CD8-positive, alpha-beta memory T cell (primary cell): ENCODE measurements at regions not wholly inside any gene's neighbourhood (a gene's known extent, or its start where the extent isn't known, plus 50 kb on each side); places are given as distances from the start of the nearest gene placed in this dataset.
A peak's percentile ranks its signal among the peaks of the same experiment; 100 is the strongest.

Experiments
- CTCF ChIA-PET: fragments of 350-600 bp; sonication (Branson Sonifier 250); formaldehyde crosslinking; loops from one replicate; lab custom pipeline; 2021; ENCODE audit warnings: antibody characterized with exemption; lab: Charles Lee
- POLR2A ChIA-PET: fragments of 350-600 bp; sonication (Branson Sonifier 250); formaldehyde crosslinking; loops from one replicate; lab custom pipeline; 2021; ENCODE audit warnings: antibody characterized with exemption; lab: Charles Lee
- DNase-seq, 5 donors: peaks; one replicate each; pipeline versions ENCODE4 v3.0.0 to v3.0.0-alpha.2; 2020 to 2022; ENCODE audit warnings: mixed read lengths in 1 of 5
- H3K27ac ChIP-seq: one replicate; pipeline ENCODE4 v1.7.0; 2013; ENCODE audit warnings: low read depth, mild to moderate bottlenecking, low read length, moderate library complexity
- H3K27me3 ChIP-seq: 2 replicates; pipeline ENCODE4 v1.7.0; 2013; ENCODE audit warnings: low read length, mild to moderate bottlenecking; ENCODE audit not compliant: insufficient read depth, poor library complexity, severe bottlenecking
- H3K36me3 ChIP-seq: 2 replicates; pipeline ENCODE4 v1.7.0; 2013; ENCODE audit warnings: mild to moderate bottlenecking, low read length, moderate library complexity; ENCODE audit not compliant: insufficient read depth
- H3K4me1 ChIP-seq: 2 replicates; pipeline ENCODE4 v1.7.0; 2013; ENCODE audit warnings: mild to moderate bottlenecking, low read length, moderate library complexity; ENCODE audit not compliant: insufficient read depth
- H3K4me3 ChIP-seq: 2 replicates; pipeline ENCODE4 v1.7.0; 2013; ENCODE audit warnings: mild to moderate bottlenecking, low read length
- H3K9me3 ChIP-seq: 2 replicates; pipeline ENCODE4 v1.7.0; 2013; ENCODE audit warnings: mild to moderate bottlenecking, low read length
- H3K27ac Mint-ChIP-seq, 8 donors: one replicate each; pipeline ENCODE4 v1.8.0; 2020 to 2021; ENCODE audit warnings: mixed read lengths in 8 of 8, mild to moderate bottlenecking in 6 of 8, inconsistent platforms in 3 of 8, moderate library complexity in 3 of 8
- H3K27me3 Mint-ChIP-seq, 2 donors: one replicate each; pipeline ENCODE4 v1.8.0; 2020 to 2021; ENCODE audit warnings: mixed read lengths in 2 of 2, mild to moderate bottlenecking in 1 of 2, moderate library complexity in 1 of 2
- H3K36me3 Mint-ChIP-seq, 3 donors: one replicate each; pipeline ENCODE4 v1.8.0; 2020 to 2021; ENCODE audit warnings: mixed read lengths in 3 of 3, inconsistent platforms in 1 of 3, mild to moderate bottlenecking in 1 of 3
- H3K4me1 Mint-ChIP-seq, 3 donors: one replicate each; pipeline ENCODE4 v1.8.0; 2020 to 2021; ENCODE audit warnings: mixed read lengths in 3 of 3, inconsistent platforms in 1 of 3, mild to moderate bottlenecking in 1 of 3
- H3K4me3 Mint-ChIP-seq, 7 donors: one replicate each; pipeline ENCODE4 v1.8.0; 2020 to 2021; ENCODE audit warnings: mixed read lengths in 7 of 7, mild to moderate bottlenecking in 6 of 7, moderate library complexity in 4 of 7, inconsistent platforms in 2 of 7
- H3K9me3 Mint-ChIP-seq, 5 donors: one replicate each; pipeline ENCODE4 v1.8.0; 2020 to 2022; ENCODE audit warnings: mixed read lengths in 5 of 5, mild to moderate bottlenecking in 3 of 5, moderate library complexity in 2 of 5, inconsistent platforms in 1 of 5

DNA sequence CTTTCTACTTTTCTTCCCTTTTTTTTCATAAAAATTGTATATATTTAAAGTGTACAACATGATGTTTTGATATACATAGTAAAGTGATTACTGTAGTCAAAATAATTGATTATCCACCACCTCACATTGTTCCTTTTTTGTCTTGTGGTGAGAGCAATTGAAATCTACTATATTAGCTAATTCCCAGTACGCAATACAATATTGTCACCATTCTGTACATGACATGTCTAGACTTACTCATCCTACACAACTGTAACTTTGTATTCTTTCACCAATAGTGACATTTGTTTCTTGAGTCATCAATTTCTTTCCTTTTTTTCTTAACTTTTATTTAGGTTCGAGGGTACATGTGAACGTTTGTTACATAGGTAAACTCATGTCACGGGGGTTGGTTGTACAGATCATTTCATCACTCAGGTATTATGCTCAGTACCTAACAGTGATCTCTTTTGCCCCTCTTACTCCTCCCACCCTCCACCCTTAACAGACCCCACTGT lies 265.2 kb downstream of the KCNRG start:
- ChIA-PET CTCF (no interaction called here), POLR2A (no interaction called here)
- no peak for DNase-seq
- Mint-ChIP-seq H3K4me3 (no peak overlapping the region), H3K27ac (no peak overlapping the region), H3K4me1 (peaks cover 13 to 18% (median 16%) of the 10 kb centered on the region in 3 donors), H3K36me3 (peaks cover 0 to 10% (median 4%) of the 10 kb centered on the region in 3 donors), H3K9me3 (peaks cover 0 to 6% (median 2%) of the 10 kb centered on the region in 5 donors), H3K27me3 (peaks cover 0 to 1% of the 10 kb centered on the region in 2 donors)
- H3K4me1 ChIP-seq, result no peaks in the 10 kb centered on the region
- H3K27ac ChIP-seq, result no peak overlapping the region
- H3K36me3 ChIP-seq, result no peaks in the 10 kb centered on the region
- H3K9me3 ChIP-seq, result no peaks in the 10 kb centered on the region
- no peak overlapping the region for H3K4me3 ChIP-seq
- no peaks in the 10 kb centered on the region for H3K27me3 ChIP-seq

- ChIA-PET CTCF (no interaction called here), POLR2A (no interaction called here)
- Histone ChIP-seq H3K27me3 (no peaks in the 10 kb centered on the region), H3K36me3 (no peaks in the 10 kb centered on the region), H3K9me3 (no peaks in the 10 kb centered on the region), H3K27ac (no peak overlapping the region), H3K4me1 (no peaks in the 10 kb centered on the region), H3K4me3 (no peak overlapping the region)
- Mint-ChIP-seq H3K4me1 (peaks cover 16 to 23% (median 17%) of the 10 kb centered on the region in 3 donors), H3K4me3 (no peak overlapping the region), H3K27me3 (no peaks in the 10 kb centered on the region), H3K27ac (no peak overlapping the region), H3K9me3 (peaks cover 0 to 6% (median 2%) of the 10 kb centered on the region in 5 donors), H3K36me3 (peaks cover 0 to 8% (median 5%) of the 10 kb centered on the region in 3 donors)
- DNase-seq, result no peak
Measured at GRCh38 chr13:50282016-50282415, 266.8 kb downstream of the KCNRG start.

DNA sequence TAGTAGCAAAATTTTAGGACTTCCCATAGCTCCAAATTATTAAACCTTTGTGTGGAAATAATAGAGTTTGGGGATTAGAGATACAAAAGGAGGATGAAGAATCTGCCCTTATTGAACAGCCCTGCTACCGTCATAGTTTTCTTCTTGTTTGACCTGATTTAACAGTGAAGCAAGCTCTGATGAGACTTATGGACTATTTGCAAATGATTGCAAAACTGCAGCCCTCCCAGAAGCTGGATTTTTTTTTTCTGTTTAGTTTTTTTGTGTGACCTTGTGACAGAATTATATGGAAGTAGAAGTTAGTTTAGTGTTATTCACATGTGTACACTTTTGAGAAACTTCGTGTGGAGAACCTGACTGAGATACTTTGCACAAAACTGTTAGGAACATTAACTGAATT lies 267.8 kb downstream of the KCNRG start:
- POLR2A ChIA-PET, result no interaction called here
- Histone ChIP-seq H3K27ac (no peak overlapping the region), H3K4me3 (no peak overlapping the region), H3K9me3 (no peaks in the 10 kb centered on the region), H3K4me1 (no peaks in the 10 kb centered on the region), H3K27me3 (no peaks in the 10 kb centered on the region), H3K36me3 (no peaks in the 10 kb centered on the region)
- peaks cover 0 to 2% (median 0%) of the 10 kb centered on the region in 5 donors for H3K9me3 Mint-ChIP-seq
- no peaks in the 10 kb centered on the region for H3K27me3 Mint-ChIP-seq
- H3K36me3 Mint-ChIP-seq, result peaks cover 0 to 1% (median 1%) of the 10 kb centered on the region in 3 donors
- H3K4me1 Mint-ChIP-seq, result peaks cover 16 to 23% (median 17%) of the 10 kb centered on the region in 3 donors
- CTCF ChIA-PET, result no interaction called here
- H3K4me3 Mint-ChIP-seq, result no peak overlapping the region
- no peak for DNase-seq
- H3K27ac Mint-ChIP-seq, result no peak overlapping the region

DNA sequence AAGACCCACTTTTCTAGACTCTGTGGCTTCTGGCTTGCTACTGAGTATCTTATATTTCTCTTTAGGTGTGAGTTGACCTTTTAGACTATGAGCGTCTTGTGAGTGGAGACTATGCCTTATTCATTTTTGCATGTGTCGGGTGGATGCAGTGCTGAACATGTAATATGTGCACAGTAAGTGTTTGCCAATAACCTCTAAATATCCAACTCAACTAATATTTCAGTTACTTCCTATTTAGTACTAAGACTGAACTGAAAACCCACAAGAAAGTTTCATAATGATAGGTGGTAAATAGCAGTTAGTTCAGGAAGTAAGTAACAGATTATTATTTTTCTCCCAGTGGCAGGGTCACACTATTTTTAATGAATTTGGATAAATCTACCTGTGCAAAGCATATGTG lies 269.3 kb downstream of the KCNRG start:
- no peak for DNase-seq
- Mint-ChIP-seq H3K27me3 (no peaks in the 10 kb centered on the region), H3K36me3 (peaks cover 0 to 1% (median 1%) of the 10 kb centered on the region in 3 donors), H3K4me1 (peaks cover 16 to 23% (median 17%) of the 10 kb centered on the region in 3 donors), H3K27ac (no peak overlapping the region), H3K4me3 (peak overlapping the region in 1 of 7 donors; percentile 1), H3K9me3 (peaks cover 0 to 2% (median 0%) of the 10 kb centered on the region in 5 donors)
- POLR2A ChIA-PET, result no interaction called here
- Histone ChIP-seq H3K27me3 (no peaks in the 10 kb centered on the region), H3K4me1 (no peaks in the 10 kb centered on the region), H3K9me3 (no peaks in the 10 kb centered on the region), H3K36me3 (no peaks in the 10 kb centered on the region), H3K4me3 (no peak overlapping the region), H3K27ac (no peak overlapping the region)
- CTCF ChIA-PET, result no interaction called here

GRCh38 chr13:50285283-50285682 lies 270.0 kb downstream of the KCNRG start:
- H3K27me3 Mint-ChIP-seq, result no peaks in the 10 kb centered on the region
- H3K27ac Mint-ChIP-seq, result no peak overlapping the region
- ChIA-PET POLR2A (no interaction called here), CTCF (no interaction called here)
- no peak overlapping the region for H3K4me3 ChIP-seq
- H3K4me1 Mint-ChIP-seq, result peaks cover 16 to 23% (median 17%) of the 10 kb centered on the region in 3 donors
- H3K27ac ChIP-seq, result no peak overlapping the region
- DNase-seq, result no peak
- H3K9me3 Mint-ChIP-seq, result peaks cover 0 to 2% (median 0%) of the 10 kb centered on the region in 5 donors
- H3K4me3 Mint-ChIP-seq, result no peak overlapping the region
- no peaks in the 10 kb centered on the region for H3K9me3 ChIP-seq
- peaks cover 0 to 5% (median 1%) of the 10 kb centered on the region in 3 donors for H3K36me3 Mint-ChIP-seq
- no peaks in the 10 kb centered on the region for H3K4me1 ChIP-seq
- no peaks in the 10 kb centered on the region for H3K36me3 ChIP-seq
- H3K27me3 ChIP-seq, result no peaks in the 10 kb centered on the region

DNA sequence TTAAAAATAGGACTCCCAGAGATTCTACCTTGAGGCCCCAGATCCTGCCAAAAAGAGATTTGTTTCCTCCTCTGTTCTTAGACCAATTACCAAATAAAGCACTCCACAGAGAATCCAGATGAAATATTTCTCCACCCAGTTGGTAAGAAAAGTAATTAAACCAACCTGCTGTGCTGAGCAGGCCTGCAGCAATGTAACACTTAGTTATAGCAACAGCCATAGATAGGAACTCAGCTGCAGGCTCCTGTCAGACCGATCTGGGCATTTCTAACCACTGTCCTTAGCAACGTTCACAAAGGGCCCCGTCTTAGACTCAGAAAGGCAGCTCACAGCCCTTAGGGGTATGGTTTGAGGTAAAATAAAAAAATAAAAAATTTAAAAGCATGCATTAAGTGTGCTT lies 271.1 kb downstream of the KCNRG start:
- no peak overlapping the region for H3K27ac ChIP-seq
- Mint-ChIP-seq H3K9me3 (peaks cover 0 to 2% (median 0%) of the 10 kb centered on the region in 5 donors), H3K36me3 (peaks cover 0 to 5% (median 1%) of the 10 kb centered on the region in 3 donors), H3K27me3 (no peaks in the 10 kb centered on the region), H3K4me3 (peak overlapping the region in 1 of 7 donors; percentile 11), H3K27ac (peak overlapping the region in 1 of 8 donors; percentile 22), H3K4me1 (peaks cover 17 to 23% (median 18%) of the 10 kb centered on the region in 3 donors)
- no peaks in the 10 kb centered on the region for H3K27me3 ChIP-seq
- no peaks in the 10 kb centered on the region for H3K9me3 ChIP-seq
- no peak overlapping the region for H3K4me3 ChIP-seq
- CTCF ChIA-PET, result no interaction called here
- POLR2A ChIA-PET, result no interaction called here
- DNase-seq, result no peak
- H3K36me3 ChIP-seq, result no peaks in the 10 kb centered on the region
- H3K4me1 ChIP-seq, result no peaks in the 10 kb centered on the region

GRCh38 chr13:50290186-50290585 lies 274.9 kb downstream of the KCNRG start:
- peaks cover 11 to 18% (median 15%) of the 10 kb centered on the region in 3 donors for H3K4me1 Mint-ChIP-seq
- peaks cover 0 to 4% (median 0%) of the 10 kb centered on the region in 5 donors for H3K9me3 Mint-ChIP-seq
- no peaks in the 10 kb centered on the region for H3K27me3 ChIP-seq
- no peak overlapping the region for H3K4me3 ChIP-seq
- no peak overlapping the region for H3K4me3 Mint-ChIP-seq
- peaks cover 0 to 5% (median 1%) of the 10 kb centered on the region in 3 donors for H3K36me3 Mint-ChIP-seq
- H3K27ac Mint-ChIP-seq, result no peak overlapping the region
- no peaks in the 10 kb centered on the region for H3K9me3 ChIP-seq
- ChIA-PET CTCF (no interaction called here), POLR2A (no interaction called here)
- H3K36me3 ChIP-seq, result no peaks in the 10 kb centered on the region
- H3K27ac ChIP-seq, result no peak overlapping the region
- no peak for DNase-seq
- no peaks in the 10 kb centered on the region for H3K27me3 Mint-ChIP-seq
- H3K4me1 ChIP-seq, result no peaks in the 10 kb centered on the region

- Histone ChIP-seq H3K4me3 (no peak overlapping the region), H3K27me3 (no peaks in the 10 kb centered on the region), H3K27ac (no peak overlapping the region), H3K4me1 (no peaks in the 10 kb centered on the region), H3K9me3 (no peaks in the 10 kb centered on the region), H3K36me3 (no peaks in the 10 kb centered on the region)
- DNase-seq, result no peak
- peak overlapping the region in 1 of 8 donors; percentile 31 for H3K27ac Mint-ChIP-seq
- H3K27me3 Mint-ChIP-seq, result no peaks in the 10 kb centered on the region
- POLR2A ChIA-PET, result no interaction called here
- H3K4me3 Mint-ChIP-seq, result no peak overlapping the region
- H3K9me3 Mint-ChIP-seq, result peaks cover 0 to 4% (median 0%) of the 10 kb centered on the region in 5 donors
- peaks cover 0 to 7% (median 0%) of the 10 kb centered on the region in 3 donors for H3K36me3 Mint-ChIP-seq
- CTCF ChIA-PET, result no interaction called here
- H3K4me1 Mint-ChIP-seq, result peaks cover 6 to 12% (median 10%) of the 10 kb centered on the region in 3 donors
Measured at GRCh38 chr13:50291611-50292010, 276.4 kb downstream of the KCNRG start.
